ENCODE measurements at regions not wholly inside any gene's neighbourhood (a gene's known extent, or its start where the extent isn't known, plus 50 kb on each side); places are given as distances from the start of the nearest gene placed in this dataset.

- no peak overlapping the region for H3K9ac ChIP-seq (ENCODE audit: insufficient read depth, low read length, poor library complexity, severe bottlenecking)
- no peaks in the 10 kb centered on the region for H3K4me1 Mint-ChIP-seq
- H3K4me3 Mint-ChIP-seq = no peak overlapping the region
- TF ChIP-seq CTCF (IDR thresholded peaks at IDR 0.05) = no peak
- peaks cover 0 to 2% (median 0%) of the 10 kb centered on the region in 3 donors for H3K27me3 Mint-ChIP-seq (ENCODE audit: low read depth in 3 of 3)
- no peaks in the 10 kb centered on the region for H3K79me2 ChIP-seq (ENCODE audit: insufficient read depth, low read length)
- no peak for DNase-seq
- no peak overlapping the region for H3K4me2 ChIP-seq (replicated peaks; ENCODE audit: extremely low read depth, low read length, poor library complexity, severe bottlenecking)
- H3K27ac Mint-ChIP-seq = no peak overlapping the region
- no peaks in the 10 kb centered on the region for H3K36me3 Mint-ChIP-seq
- no peaks in the 10 kb centered on the region for H3K4me1 ChIP-seq (ENCODE audit: control insufficient read depth in 1 of 2, insufficient read depth in 2 of 2, low read length in 2 of 2)
- no peaks in the 10 kb centered on the region for H4K20me1 ChIP-seq (ENCODE audit: insufficient read depth, low read length)
- intact Hi-C loops (cut with micrococcal nuclease) = no loop called here
- H3K4me3 ChIP-seq (replicated peaks in 1 of 3; ENCODE audit: low read depth in 2 of 3, low read length in 3 of 3) = no peak overlapping the region
- H2AFZ ChIP-seq (ENCODE audit: insufficient read depth, low read depth, low read length, poor library complexity, severe bottlenecking) = no peak overlapping the region
- no peaks in the 10 kb centered on the region for H3K36me3 ChIP-seq (replicated peaks in 1 of 2; ENCODE audit: control insufficient read depth in 1 of 2, insufficient read depth in 2 of 2, low read length in 2 of 2)
- no peak overlapping the region for H3K27ac ChIP-seq (ENCODE audit: low read depth in 1 of 2, low read length in 2 of 2)
- H3K27me3 ChIP-seq (ENCODE audit: control insufficient read depth in 2 of 2, insufficient read depth in 2 of 2, low read length in 2 of 2) = no peaks in the 10 kb centered on the region
- no peaks in the 10 kb centered on the region for H3K9me3 ChIP-seq (replicated peaks in 1 of 2; ENCODE audit: control insufficient read depth in 1 of 2, insufficient read depth in 1 of 2, low read length in 2 of 2)
- H3K9me3 Mint-ChIP-seq = peaks cover 0 to 2% (median 0%) of the 10 kb centered on the region in 7 donors
- WGBS (ENCODE audit: insufficient coverage) = no CpG with 5 or more reads among the region's 1 CpG
These were observed 415.2 kb upstream of the TCF4 start for GRCh38 chr18:56003009-56003719.

- 100% methylated on average over 3 of the region's 4 CpGs for WGBS (ENCODE audit: insufficient coverage)
- TF ChIP-seq CTCF (IDR thresholded peaks at IDR 0.05) = no peak
- Histone ChIP-seq H3K79me2 (ENCODE audit: insufficient read depth, low read length) (no peaks in the 10 kb centered on the region), H3K4me2 (replicated peaks; ENCODE audit: extremely low read depth, low read length, poor library complexity, severe bottlenecking) (no peak overlapping the region), H3K4me1 (ENCODE audit: control insufficient read depth in 1 of 2, insufficient read depth in 2 of 2, low read length in 2 of 2) (peaks cover 0 to 4% of the 10 kb centered on the region in 2 donors), H3K4me3 (replicated peaks in 1 of 3; ENCODE audit: low read depth in 2 of 3, low read length in 3 of 3) (no peak overlapping the region), H4K20me1 (ENCODE audit: insufficient read depth, low read length) (no peaks in the 10 kb centered on the region), H3K9ac (ENCODE audit: insufficient read depth, low read length, poor library complexity, severe bottlenecking) (no peak overlapping the region), H3K27me3 (ENCODE audit: control insufficient read depth in 2 of 2, insufficient read depth in 2 of 2, low read length in 2 of 2) (no peaks in the 10 kb centered on the region), H2AFZ (ENCODE audit: insufficient read depth, low read depth, low read length, poor library complexity, severe bottlenecking) (no peak overlapping the region), H3K27ac (ENCODE audit: low read depth in 1 of 2, low read length in 2 of 2) (no peak overlapping the region), H3K36me3 (replicated peaks in 1 of 2; ENCODE audit: control insufficient read depth in 1 of 2, insufficient read depth in 2 of 2, low read length in 2 of 2) (no peaks in the 10 kb centered on the region), H3K9me3 (replicated peaks in 1 of 2; ENCODE audit: control insufficient read depth in 1 of 2, insufficient read depth in 1 of 2, low read length in 2 of 2) (no peaks in the 10 kb centered on the region)
- no peak overlapping the region for H3K4me3 Mint-ChIP-seq
- peaks cover 8% of the 10 kb centered on the region for H3K4me1 Mint-ChIP-seq
- H3K27me3 Mint-ChIP-seq (ENCODE audit: low read depth in 3 of 3) = peaks cover 0 to 4% (median 0%) of the 10 kb centered on the region in 3 donors
- no peak overlapping the region for H3K27ac Mint-ChIP-seq
- intact Hi-C loops (cut with micrococcal nuclease) = no loop called here
- no peaks in the 10 kb centered on the region for H3K36me3 Mint-ChIP-seq
- DNase-seq = no peak
- peaks cover 0 to 2% (median 0%) of the 10 kb centered on the region in 7 donors for H3K9me3 Mint-ChIP-seq
These were observed 413.6 kb upstream of the TCF4 start for GRCh38 chr18:56001576-56001975.
